ENCODE measurements at regions not wholly inside any gene's neighbourhood (a gene's known extent, or its start where the extent isn't known, plus 50 kb on each side); places are given as distances from the start of the nearest gene placed in this dataset.

DNA sequence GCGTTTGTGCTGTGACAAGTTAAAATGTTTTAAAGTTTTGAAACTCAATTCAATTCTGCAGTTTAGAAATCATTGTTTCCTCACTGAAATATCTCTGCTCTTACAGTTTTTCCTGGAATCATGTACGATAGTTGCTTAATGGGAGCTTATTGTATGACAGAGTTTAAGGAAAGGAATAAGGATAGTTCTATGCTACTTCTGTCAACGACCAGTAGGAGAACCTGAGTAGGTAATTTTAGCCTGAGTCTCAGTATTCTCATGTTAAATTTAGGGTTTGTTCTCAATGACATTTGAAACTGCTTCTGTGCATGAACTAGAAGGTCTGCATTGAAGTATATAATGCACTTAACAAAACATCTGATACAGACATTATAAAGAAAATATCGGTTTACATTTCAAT is 361.1 kb downstream of the CPS1 start:
- H3K27ac ChIP-seq (ENCODE audit: low read depth, low read length), result no peak overlapping the region
- no peaks in the 10 kb centered on the region for H3K9me3 ChIP-seq (ENCODE audit: control insufficient read depth, insufficient read depth, low read length)
- no peaks in the 10 kb centered on the region for H3K9me2 ChIP-seq (replicated peaks; ENCODE audit: control insufficient read depth, low read length)
- no peaks in the 10 kb centered on the region for H4K20me1 ChIP-seq (ENCODE audit: control insufficient read depth, insufficient read depth, low read depth, low read length)
- H3K4me1 ChIP-seq (ENCODE audit: control insufficient read depth, low read length), result no peaks in the 10 kb centered on the region
- H3K36me3 ChIP-seq (ENCODE audit: control insufficient read depth, low read length), result no peaks in the 10 kb centered on the region
- no peaks in the 10 kb centered on the region for H3K79me2 ChIP-seq (ENCODE audit: control insufficient read depth, low read length)
- no peak overlapping the region for H3K4me3 ChIP-seq (ENCODE audit: low read length)
- TF ChIP-seq, protein P1, sequence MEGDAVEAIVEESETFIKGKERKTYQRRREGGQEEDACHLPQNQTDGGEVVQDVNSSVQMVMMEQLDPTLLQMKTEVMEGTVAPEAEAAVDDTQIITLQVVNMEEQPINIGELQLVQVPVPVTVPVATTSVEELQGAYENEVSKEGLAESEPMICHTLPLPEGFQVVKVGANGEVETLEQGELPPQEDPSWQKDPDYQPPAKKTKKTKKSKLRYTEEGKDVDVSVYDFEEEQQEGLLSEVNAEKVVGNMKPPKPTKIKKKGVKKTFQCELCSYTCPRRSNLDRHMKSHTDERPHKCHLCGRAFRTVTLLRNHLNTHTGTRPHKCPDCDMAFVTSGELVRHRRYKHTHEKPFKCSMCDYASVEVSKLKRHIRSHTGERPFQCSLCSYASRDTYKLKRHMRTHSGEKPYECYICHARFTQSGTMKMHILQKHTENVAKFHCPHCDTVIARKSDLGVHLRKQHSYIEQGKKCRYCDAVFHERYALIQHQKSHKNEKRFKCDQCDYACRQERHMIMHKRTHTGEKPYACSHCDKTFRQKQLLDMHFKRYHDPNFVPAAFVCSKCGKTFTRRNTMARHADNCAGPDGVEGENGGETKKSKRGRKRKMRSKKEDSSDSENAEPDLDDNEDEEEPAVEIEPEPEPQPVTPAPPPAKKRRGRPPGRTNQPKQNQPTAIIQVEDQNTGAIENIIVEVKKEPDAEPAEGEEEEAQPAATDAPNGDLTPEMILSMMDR (IDR thresholded peaks at IDR 0.05; ENCODE audit: low read depth, low read length, poor library complexity, severe bottlenecking), result no peak
- no peak for TF ChIP-seq EZH2phosphoT487 (IDR thresholded peaks at IDR 0.05; ENCODE audit: borderline replicate concordance, low read length)
- no peaks in the 10 kb centered on the region for H3F3A ChIP-seq (ENCODE audit: control insufficient read depth, insufficient read depth)
- H3K4me2 ChIP-seq (ENCODE audit: low read length), result no peak overlapping the region
- no peaks in the 10 kb centered on the region for H3K27me3 ChIP-seq (ENCODE audit: control insufficient read depth, low read length)

DNA sequence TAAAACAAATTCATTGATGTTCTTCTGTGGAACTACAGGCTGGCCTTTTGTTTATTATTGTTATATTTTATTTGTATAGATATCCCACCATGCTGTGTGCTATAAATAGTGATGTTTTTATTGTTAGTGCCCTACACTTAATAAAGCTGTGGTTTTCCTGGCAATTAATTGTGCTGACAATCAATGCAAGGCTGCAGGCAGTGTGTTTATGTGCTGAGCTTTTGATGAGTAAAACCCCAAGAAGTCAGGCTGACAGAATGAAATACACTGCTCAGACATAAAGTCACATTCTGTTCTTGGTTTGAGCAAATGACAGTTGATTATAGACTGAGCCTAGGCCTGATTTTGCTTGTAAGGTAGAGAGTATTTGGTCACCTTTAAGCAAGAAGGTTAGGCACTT is 362.7 kb downstream of the CPS1 start:
- H3F3A ChIP-seq (ENCODE audit: control insufficient read depth, insufficient read depth), result no peaks in the 10 kb centered on the region
- TF ChIP-seq EZH2phosphoT487 (IDR thresholded peaks at IDR 0.05; ENCODE audit: borderline replicate concordance, low read length), result no peak
- TF ChIP-seq, protein P1 (IDR thresholded peaks at IDR 0.05; ENCODE audit: low read depth, low read length, poor library complexity, severe bottlenecking), result no peak
- H3K4me2 ChIP-seq (ENCODE audit: low read length), result no peak overlapping the region
- no peaks in the 10 kb centered on the region for H3K9me3 ChIP-seq (ENCODE audit: control insufficient read depth, insufficient read depth, low read length)
- H3K27me3 ChIP-seq (ENCODE audit: control insufficient read depth, low read length), result no peaks in the 10 kb centered on the region
- H3K36me3 ChIP-seq (ENCODE audit: control insufficient read depth, low read length), result no peaks in the 10 kb centered on the region
- H3K4me1 ChIP-seq (ENCODE audit: control insufficient read depth, low read length), result no peaks in the 10 kb centered on the region
- H3K4me3 ChIP-seq (ENCODE audit: low read length), result no peak overlapping the region
- H3K79me2 ChIP-seq (ENCODE audit: control insufficient read depth, low read length), result no peaks in the 10 kb centered on the region
- no peaks in the 10 kb centered on the region for H3K9me2 ChIP-seq (replicated peaks; ENCODE audit: control insufficient read depth, low read length)
- no peaks in the 10 kb centered on the region for H4K20me1 ChIP-seq (ENCODE audit: control insufficient read depth, insufficient read depth, low read depth, low read length)
- no peak overlapping the region for H3K27ac ChIP-seq (ENCODE audit: low read depth, low read length)

DNA sequence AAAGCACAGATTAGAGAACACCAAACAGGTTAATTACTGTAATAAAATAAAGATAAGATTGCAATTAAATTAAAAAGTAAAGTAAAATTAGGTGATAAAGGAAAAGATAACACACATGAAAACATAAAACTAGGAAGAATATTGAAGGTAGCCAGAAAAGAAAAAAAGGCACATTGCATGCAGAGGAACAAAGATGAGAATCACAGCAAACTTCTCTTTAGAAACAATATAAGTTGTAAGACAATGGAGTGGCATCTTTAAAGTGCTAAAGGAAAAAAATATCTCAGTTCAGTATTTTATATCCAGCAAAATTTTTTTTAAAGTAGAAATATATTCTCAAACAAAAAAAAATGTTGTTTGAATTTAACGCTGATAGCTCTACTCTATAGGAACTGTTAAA is 366.0 kb downstream of the CPS1 start:
- Histone ChIP-seq H3K79me2 (ENCODE audit: control insufficient read depth, low read length) (no peaks in the 10 kb centered on the region), H3K27me3 (ENCODE audit: control insufficient read depth, low read length) (no peaks in the 10 kb centered on the region), H3K4me2 (ENCODE audit: low read length) (no peak overlapping the region), H4K20me1 (ENCODE audit: control insufficient read depth, insufficient read depth, low read depth, low read length) (no peaks in the 10 kb centered on the region), H3F3A (ENCODE audit: control insufficient read depth, insufficient read depth) (no peaks in the 10 kb centered on the region), H3K9me2 (replicated peaks; ENCODE audit: control insufficient read depth, low read length) (no peaks in the 10 kb centered on the region), H3K9me3 (ENCODE audit: control insufficient read depth, insufficient read depth, low read length) (no peaks in the 10 kb centered on the region), H3K27ac (ENCODE audit: low read depth, low read length) (no peak overlapping the region), H3K36me3 (ENCODE audit: control insufficient read depth, low read length) (no peaks in the 10 kb centered on the region), H3K4me3 (ENCODE audit: low read length) (no peak overlapping the region), H3K4me1 (ENCODE audit: control insufficient read depth, low read length) (no peaks in the 10 kb centered on the region)
- TF ChIP-seq EZH2phosphoT487 (IDR thresholded peaks at IDR 0.05; ENCODE audit: borderline replicate concordance, low read length), result no peak
- TF ChIP-seq, protein P1 (IDR thresholded peaks at IDR 0.05; ENCODE audit: low read depth, low read length, poor library complexity, severe bottlenecking), result no peak

DNA sequence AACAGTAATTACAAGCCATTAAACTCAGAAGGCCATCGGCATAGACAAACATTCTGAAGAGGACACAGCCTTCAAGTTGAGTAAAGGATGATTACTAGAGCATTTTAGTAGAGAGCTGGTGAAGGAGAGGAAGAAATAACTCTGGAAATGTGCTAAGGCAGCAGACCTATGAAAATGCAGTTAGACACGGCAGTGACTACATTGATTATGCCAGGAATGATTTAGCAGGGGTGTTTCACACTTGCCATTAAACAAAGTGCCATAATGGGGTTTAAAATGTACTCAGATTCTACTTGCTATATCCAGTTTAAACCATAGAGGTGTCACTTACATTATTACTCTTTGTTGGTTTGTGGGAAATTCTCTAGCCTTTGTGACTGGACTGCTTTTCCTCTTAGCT is 372.3 kb downstream of the CPS1 start:
- no peaks in the 10 kb centered on the region for H3K79me2 ChIP-seq (ENCODE audit: control insufficient read depth, low read length)
- H3K4me2 ChIP-seq (ENCODE audit: low read length), result no peak overlapping the region
- no peaks in the 10 kb centered on the region for H3K9me2 ChIP-seq (replicated peaks; ENCODE audit: control insufficient read depth, low read length)
- H3K27ac ChIP-seq (ENCODE audit: low read depth, low read length), result no peak overlapping the region
- H3K27me3 ChIP-seq (ENCODE audit: control insufficient read depth, low read length), result no peaks in the 10 kb centered on the region
- H3K36me3 ChIP-seq (ENCODE audit: control insufficient read depth, low read length), result no peaks in the 10 kb centered on the region
- no peaks in the 10 kb centered on the region for H3K9me3 ChIP-seq (ENCODE audit: control insufficient read depth, insufficient read depth, low read length)
- H4K20me1 ChIP-seq (ENCODE audit: control insufficient read depth, insufficient read depth, low read depth, low read length), result no peaks in the 10 kb centered on the region
- no peaks in the 10 kb centered on the region for H3F3A ChIP-seq (ENCODE audit: control insufficient read depth, insufficient read depth)
- TF ChIP-seq, protein P1 (IDR thresholded peaks at IDR 0.05; ENCODE audit: low read depth, low read length, poor library complexity, severe bottlenecking), result no peak
- no peak for TF ChIP-seq EZH2phosphoT487 (IDR thresholded peaks at IDR 0.05; ENCODE audit: borderline replicate concordance, low read length)
- no peaks in the 10 kb centered on the region for H3K4me1 ChIP-seq (ENCODE audit: control insufficient read depth, low read length)
- H3K4me3 ChIP-seq (ENCODE audit: low read length), result no peak overlapping the region
